ENCODE measurements at regions not wholly inside any gene's neighbourhood (a gene's known extent, or its start where the extent isn't known, plus 50 kb on each side); places are given as distances from the start of the nearest gene placed in this dataset.

DNA sequence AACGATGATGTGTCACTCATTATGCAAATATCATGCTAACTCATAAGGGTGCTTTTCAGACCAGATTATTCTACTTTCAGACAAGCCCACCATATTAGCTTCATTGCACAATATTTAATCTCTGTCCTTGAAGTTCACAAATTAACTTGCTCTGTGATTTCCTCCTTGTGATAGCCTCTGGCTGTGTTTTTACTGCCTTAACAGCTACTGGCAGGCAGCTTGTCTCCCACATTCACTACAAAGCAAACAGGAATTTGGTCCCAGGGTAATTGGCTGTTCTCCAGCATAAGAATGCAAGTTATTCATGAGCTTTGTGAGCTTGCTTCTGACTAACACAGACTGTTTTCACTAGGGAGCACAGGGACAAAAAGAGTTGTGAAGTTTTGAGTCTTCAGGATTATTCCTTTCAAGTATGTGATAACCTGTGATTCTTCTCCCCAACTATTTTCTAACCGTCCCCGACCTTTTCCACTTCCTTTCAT is 87.9 kb upstream of the HMCN1 start:
- DNase-seq (ENCODE audit: insufficient read length, low spot score) (peak; percentile 82), FAIRE-seq (peak; percentile 95)

DNA sequence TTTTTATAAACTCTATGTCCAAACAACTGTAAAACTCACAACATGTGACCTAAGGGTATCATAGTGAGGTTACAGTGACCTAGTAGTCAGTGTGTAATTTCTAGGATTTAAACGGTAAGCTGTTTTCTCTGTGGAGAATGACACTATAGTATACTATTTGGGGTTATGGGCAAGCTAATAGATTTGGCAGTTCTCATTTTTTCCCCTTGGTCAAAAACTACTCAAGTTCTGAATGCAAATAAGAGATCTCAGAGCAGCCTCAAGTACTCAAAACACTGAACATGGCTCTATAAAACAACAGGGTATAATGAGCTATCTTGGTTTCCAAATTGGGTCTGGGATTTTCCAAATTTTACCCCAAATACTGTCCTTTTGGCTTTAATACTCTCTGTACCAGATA is 88.5 kb upstream of the HMCN1 start:
- no peak for DNase-seq (ENCODE audit: insufficient read length, low spot score)
- no peak for FAIRE-seq

- DNase-seq (ENCODE audit: insufficient read length, low spot score), result no peak
- FAIRE-seq, result no peak
These were observed 89.0 kb upstream of the HMCN1 start for GRCh38 chr1:185645162-185645640.

DNA sequence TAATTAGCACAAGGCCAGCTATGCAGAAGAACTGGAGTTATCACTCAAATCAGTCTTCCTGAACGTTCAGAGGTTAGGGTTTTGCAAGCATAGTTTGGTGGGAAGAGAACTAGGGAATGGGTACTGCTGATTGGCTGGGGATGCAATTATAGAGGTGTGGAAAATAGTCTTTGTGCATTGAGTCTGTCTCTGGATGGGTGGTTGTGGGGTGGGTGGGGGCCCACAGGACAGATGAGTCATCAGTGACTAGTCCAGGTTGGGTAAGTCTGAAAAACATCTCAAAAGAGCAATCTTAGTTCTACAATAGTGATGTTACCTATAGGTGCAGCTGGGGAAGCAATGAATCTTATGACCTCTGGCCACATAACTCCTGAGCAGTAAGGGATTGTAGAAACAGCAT is 89.7 kb upstream of the HMCN1 start:
- no peak for DNase-seq (ENCODE audit: insufficient read length, low spot score)
- FAIRE-seq, result no peak

- FAIRE-seq (no peak), DNase-seq (ENCODE audit: insufficient read length, low spot score) (no peak)
These were observed 97.3 kb upstream of the HMCN1 start for GRCh38 chr1:185636848-185637247.

GRCh38 chr1:185634704-185635103 is 99.5 kb upstream of the HMCN1 start:
- FAIRE-seq (no peak), DNase-seq (ENCODE audit: insufficient read length, low spot score) (no peak)

GRCh38 chr1:185632659-185633423 is 101.3 kb upstream of the HMCN1 start:
- no peak for FAIRE-seq
- DNase-seq (ENCODE audit: insufficient read length, low spot score), result no peak

DNA sequence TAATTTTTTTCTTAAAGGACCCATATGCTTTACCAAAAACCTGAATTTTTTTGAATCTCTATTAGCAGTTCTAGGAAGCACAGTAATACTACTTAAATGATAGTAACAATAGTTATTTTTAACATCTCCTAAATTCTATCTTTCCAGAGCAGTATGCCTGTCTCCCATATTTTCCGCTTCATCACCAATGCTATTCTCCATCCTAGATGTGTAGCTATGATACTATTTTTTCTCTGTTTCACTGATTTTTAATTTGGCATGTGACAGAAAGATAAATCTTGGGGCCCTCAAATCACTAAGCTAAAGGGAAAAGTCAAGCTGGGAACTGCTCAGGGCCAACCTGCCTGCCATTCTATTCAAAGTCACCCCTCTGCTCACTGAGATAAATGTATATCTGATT is 102.3 kb upstream of the HMCN1 start:
- FAIRE-seq, result no peak

GRCh38 chr1:185627761-185628501 is 106.3 kb upstream of the HMCN1 start:
- FAIRE-seq (no peak), DNase-seq (ENCODE audit: insufficient read length, low spot score) (no peak)

More for the DNA sequence above, 102.3 kb upstream of the HMCN1 start:
- no peak for DNase-seq (ENCODE audit: insufficient read length, low spot score)

GRCh38 chr1:185627171-185627570 is 107.0 kb upstream of the HMCN1 start:
- DNase-seq (ENCODE audit: insufficient read length, low spot score), result no peak

GRCh38 chr1:185626344-185626743 is 107.8 kb upstream of the HMCN1 start:
- FAIRE-seq (no peak), DNase-seq (ENCODE audit: insufficient read length, low spot score) (no peak)

More at GRCh38 chr1:185627171-185627570, 107.0 kb upstream of the HMCN1 start:
- FAIRE-seq, result no peak

- FAIRE-seq (no peak), DNase-seq (ENCODE audit: insufficient read length, low spot score) (no peak)
These were observed 123.2 kb upstream of the HMCN1 start for GRCh38 chr1:185610954-185611353.

GRCh38 chr1:185608177-185608576 is 126.0 kb upstream of the HMCN1 start:
- FAIRE-seq, result no peak

GRCh38 chr1:185603158-185603557 is 131.0 kb upstream of the HMCN1 start:
- no peak for FAIRE-seq
- no peak for DNase-seq (ENCODE audit: insufficient read length, low spot score)

More at GRCh38 chr1:185608177-185608576, 126.0 kb upstream of the HMCN1 start:
- no peak for DNase-seq (ENCODE audit: insufficient read length, low spot score)

GRCh38 chr1:185601189-185601588 is 133.0 kb upstream of the HMCN1 start:
- no peak for DNase-seq (ENCODE audit: insufficient read length, low spot score)
- FAIRE-seq, result no peak

- DNase-seq (ENCODE audit: insufficient read length, low spot score) (no peak), FAIRE-seq (no peak)
These were observed 133.6 kb upstream of the HMCN1 start for GRCh38 chr1:185600641-185601040.

- no peak for FAIRE-seq
- DNase-seq (ENCODE audit: insufficient read length, low spot score), result no peak
These were observed 135.9 kb upstream of the HMCN1 start for GRCh38 chr1:185598332-185598731.

- FAIRE-seq (no peak), DNase-seq (ENCODE audit: insufficient read length, low spot score) (peak; percentile 44)
These were observed 138.1 kb upstream of the HMCN1 start for GRCh38 chr1:185595835-185596667.

DNA sequence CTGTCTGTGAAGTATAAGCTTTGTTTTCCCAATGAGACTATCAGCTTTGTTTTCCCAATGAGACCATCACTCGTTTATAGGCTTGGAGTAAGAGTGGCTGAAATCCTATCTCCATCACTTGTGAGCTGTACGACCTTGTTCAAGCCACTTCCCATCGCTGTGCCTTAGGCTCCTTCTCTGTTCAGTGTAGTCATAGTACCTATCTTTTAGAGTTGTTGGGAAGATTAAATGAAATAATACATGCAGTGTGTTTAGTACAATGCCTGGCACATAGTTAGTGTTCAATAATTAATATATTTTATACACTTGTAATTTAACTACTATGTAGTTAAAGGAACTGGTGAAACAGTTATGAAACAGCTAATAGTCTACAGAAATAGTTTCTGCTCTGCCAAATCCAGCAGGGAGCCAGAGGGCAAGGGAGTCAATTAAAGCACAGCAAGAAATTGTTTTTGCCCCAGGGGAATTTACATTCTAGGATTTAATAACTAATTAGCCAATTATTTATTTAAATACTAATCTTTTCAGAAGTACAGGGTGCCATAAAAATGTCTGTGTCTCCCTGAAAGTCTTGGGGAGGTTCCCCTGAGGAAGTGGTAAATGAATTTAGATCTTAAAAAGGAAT is 139.3 kb upstream of the HMCN1 start:
- FAIRE-seq (no peak), DNase-seq (ENCODE audit: insufficient read length, low spot score) (no peak)

DNA sequence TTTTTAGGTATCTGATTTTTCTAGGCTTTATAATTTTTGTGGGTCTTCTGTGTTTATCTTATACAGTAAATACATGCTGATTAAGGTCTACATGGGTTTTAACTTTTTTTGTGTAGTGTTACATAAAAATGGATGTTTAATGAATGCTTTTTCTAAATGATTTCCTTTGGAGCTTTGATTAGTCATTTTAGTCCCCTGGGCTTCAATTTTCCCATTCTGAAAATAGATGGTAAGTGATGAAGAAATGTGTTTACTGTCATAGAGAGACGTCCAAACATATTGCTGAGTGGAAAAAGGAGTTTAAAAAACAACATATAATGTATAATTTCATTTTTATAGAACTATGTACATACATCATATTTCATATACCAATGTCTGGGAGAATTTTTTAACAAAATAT is 140.9 kb upstream of the HMCN1 start:
- no peak for FAIRE-seq
- no peak for DNase-seq (ENCODE audit: insufficient read length, low spot score)
